ENCODE measurements at regions not wholly inside any gene's neighbourhood (a gene's known extent, or its start where the extent isn't known, plus 50 kb on each side); places are given as distances from the start of the nearest gene placed in this dataset.

DNA sequence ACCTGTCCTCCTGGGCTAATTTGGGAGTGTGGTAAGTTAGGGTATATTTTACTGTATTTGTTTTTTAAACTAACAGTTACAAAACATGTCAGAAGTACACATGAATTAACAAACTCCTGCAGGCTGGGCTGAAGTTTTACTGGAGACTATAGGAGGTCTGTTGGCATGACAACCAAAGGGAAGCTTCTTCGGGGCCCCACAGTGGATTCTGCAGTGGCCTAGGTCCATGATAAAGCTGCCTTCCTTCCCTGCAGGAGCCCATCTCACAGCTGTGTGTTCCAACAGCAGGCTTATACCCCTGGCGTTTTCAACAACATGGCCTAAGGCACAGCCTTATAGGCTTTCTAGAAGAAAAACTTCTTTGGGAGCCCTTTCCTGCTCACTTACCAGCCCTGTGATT is 128.0 kb upstream of the SETBP1 start:
- TF ChIP-seq ZNF70 (CRISPR knock-in tag; IDR thresholded peaks at IDR 0.05) = no peak
- TF ChIP-seq, protein P1, sequence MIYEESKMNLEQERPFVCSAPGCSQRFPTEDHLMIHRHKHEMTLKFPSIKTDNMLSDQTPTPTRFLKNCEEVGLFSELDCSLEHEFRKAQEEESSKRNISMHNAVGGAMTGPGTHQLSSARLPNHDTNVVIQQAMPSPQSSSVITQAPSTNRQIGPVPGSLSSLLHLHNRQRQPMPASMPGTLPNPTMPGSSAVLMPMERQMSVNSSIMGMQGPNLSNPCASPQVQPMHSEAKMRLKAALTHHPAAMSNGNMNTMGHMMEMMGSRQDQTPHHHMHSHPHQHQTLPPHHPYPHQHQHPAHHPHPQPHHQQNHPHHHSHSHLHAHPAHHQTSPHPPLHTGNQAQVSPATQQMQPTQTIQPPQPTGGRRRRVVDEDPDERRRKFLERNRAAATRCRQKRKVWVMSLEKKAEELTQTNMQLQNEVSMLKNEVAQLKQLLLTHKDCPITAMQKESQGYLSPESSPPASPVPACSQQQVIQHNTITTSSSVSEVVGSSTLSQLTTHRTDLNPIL (CRISPR knock-in tag; IDR thresholded peaks at IDR 0.05; ENCODE audit: low read depth) = no peak
- no peak for ATAC-seq

DNA sequence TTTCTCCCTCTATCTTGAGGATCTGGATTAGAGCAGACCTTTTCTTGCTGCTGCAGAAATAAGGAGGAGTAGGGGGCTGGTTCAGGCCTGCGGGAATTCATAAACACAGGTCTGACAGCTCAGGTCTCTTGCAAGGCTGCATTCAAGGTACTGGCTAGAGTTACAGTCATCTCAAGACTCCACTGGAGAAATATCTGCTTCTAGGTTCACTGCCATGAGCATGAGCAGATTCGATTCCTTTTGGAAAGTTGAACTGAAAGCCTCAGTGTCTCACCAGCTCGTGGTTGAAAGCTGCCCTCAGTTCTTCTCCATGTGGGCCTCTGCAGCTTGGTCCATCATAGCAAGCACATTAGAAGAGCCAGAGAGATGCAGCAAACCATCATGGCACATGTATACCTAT is 124.4 kb upstream of the SETBP1 start:
- ATAC-seq = no peak
- TF ChIP-seq ZNF8 (CRISPR knock-in tag; IDR thresholded peaks at IDR 0.05) (no peak), GLIS3 (CRISPR knock-in tag; IDR thresholded peaks at IDR 0.05) (no peak), ESRRG (CRISPR knock-in tag; IDR thresholded peaks at IDR 0.05) (no peak), BACH2 (CRISPR knock-in tag; IDR thresholded peaks at IDR 0.05; ENCODE audit: borderline replicate concordance) (no peak), ARNTL (CRISPR knock-in tag; IDR thresholded peaks at IDR 0.05; ENCODE audit: borderline replicate concordance, low read depth) (no peak), CSDC2 (CRISPR knock-in tag; IDR thresholded peaks at IDR 0.05) (no peak), TCF4 (CRISPR knock-in tag; IDR thresholded peaks at IDR 0.05; ENCODE audit: borderline replicate concordance) (no peak), ZFP3 (CRISPR knock-in tag; IDR thresholded peaks at IDR 0.05) (no peak), TOX (CRISPR knock-in tag; IDR thresholded peaks at IDR 0.05; ENCODE audit: borderline replicate concordance) (no peak), ISL1 (CRISPR knock-in tag; IDR thresholded peaks at IDR 0.05) (no peak), ZC3H10 (CRISPR knock-in tag; IDR thresholded peaks at IDR 0.05) (no peak)
- TF ChIP-seq, protein P2, sequence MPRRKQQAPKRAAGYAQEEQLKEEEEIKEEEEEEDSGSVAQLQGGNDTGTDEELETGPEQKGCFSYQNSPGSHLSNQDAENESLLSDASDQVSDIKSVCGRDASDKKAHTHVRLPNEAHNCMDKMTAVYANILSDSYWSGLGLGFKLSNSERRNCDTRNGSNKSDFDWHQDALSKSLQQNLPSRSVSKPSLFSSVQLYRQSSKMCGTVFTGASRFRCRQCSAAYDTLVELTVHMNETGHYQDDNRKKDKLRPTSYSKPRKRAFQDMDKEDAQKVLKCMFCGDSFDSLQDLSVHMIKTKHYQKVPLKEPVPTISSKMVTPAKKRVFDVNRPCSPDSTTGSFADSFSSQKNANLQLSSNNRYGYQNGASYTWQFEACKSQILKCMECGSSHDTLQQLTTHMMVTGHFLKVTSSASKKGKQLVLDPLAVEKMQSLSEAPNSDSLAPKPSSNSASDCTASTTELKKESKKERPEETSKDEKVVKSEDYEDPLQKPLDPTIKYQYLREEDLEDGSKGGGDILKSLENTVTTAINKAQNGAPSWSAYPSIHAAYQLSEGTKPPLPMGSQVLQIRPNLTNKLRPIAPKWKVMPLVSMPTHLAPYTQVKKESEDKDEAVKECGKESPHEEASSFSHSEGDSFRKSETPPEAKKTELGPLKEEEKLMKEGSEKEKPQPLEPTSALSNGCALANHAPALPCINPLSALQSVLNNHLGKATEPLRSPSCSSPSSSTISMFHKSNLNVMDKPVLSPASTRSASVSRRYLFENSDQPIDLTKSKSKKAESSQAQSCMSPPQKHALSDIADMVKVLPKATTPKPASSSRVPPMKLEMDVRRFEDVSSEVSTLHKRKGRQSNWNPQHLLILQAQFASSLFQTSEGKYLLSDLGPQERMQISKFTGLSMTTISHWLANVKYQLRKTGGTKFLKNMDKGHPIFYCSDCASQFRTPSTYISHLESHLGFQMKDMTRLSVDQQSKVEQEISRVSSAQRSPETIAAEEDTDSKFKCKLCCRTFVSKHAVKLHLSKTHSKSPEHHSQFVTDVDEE (CRISPR knock-in tag; IDR thresholded peaks at IDR 0.05) = no peak
- TF ChIP-seq, protein P3, sequence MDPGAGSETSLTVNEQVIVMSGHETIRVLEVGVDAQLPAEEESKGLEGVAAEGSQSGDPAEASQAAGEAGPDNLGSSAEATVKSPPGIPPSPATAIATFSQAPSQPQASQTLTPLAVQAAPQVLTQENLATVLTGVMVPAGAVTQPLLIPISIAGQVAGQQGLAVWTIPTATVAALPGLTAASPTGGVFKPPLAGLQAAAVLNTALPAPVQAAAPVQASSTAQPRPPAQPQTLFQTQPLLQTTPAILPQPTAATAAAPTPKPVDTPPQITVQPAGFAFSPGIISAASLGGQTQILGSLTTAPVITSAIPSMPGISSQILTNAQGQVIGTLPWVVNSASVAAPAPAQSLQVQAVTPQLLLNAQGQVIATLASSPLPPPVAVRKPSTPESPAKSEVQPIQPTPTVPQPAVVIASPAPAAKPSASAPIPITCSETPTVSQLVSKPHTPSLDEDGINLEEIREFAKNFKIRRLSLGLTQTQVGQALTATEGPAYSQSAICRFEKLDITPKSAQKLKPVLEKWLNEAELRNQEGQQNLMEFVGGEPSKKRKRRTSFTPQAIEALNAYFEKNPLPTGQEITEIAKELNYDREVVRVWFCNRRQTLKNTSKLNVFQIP (CRISPR knock-in tag; IDR thresholded peaks at IDR 0.05; ENCODE audit: borderline replicate concordance, low read depth) = no peak
- TF ChIP-seq, protein P1 (CRISPR knock-in tag; IDR thresholded peaks at IDR 0.05; ENCODE audit: low read depth) = no peak
- TF ChIP-seq, protein P4, sequence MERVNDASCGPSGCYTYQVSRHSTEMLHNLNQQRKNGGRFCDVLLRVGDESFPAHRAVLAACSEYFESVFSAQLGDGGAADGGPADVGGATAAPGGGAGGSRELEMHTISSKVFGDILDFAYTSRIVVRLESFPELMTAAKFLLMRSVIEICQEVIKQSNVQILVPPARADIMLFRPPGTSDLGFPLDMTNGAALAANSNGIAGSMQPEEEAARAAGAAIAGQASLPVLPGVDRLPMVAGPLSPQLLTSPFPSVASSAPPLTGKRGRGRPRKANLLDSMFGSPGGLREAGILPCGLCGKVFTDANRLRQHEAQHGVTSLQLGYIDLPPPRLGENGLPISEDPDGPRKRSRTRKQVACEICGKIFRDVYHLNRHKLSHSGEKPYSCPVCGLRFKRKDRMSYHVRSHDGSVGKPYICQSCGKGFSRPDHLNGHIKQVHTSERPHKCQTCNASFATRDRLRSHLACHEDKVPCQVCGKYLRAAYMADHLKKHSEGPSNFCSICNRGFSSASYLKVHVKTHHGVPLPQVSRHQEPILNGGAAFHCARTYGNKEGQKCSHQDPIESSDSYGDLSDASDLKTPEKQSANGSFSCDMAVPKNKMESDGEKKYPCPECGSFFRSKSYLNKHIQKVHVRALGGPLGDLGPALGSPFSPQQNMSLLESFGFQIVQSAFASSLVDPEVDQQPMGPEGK (CRISPR knock-in tag; IDR thresholded peaks at IDR 0.05; ENCODE audit: borderline replicate concordance) = no peak

DNA sequence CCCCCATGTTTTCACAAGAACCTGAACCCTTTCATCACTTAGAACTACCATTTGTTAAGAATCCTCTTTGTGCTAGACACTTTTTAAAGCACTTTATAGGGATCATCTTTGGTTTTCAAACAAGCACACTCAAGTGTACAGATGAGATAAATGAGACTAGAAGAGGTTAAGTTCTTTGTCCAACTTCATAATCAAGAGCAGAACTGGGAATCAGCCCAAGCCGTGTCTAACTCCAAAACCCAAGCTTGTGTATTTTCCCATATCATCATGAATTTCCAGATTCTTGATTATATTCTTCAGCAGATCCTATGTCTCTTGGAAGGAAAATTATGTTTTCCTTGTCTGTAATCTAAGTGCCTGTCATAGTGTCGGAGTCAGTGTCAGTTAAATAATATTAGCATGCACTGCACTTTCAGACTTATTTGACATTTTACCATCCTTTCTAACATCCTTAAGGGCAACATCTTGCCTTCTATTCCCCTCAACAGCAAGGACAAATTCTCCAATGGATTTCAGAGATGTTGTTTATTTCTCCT is 123.0 kb upstream of the SETBP1 start:
- ATAC-seq = no peak
- TF ChIP-seq ZC3H10 (CRISPR knock-in tag; IDR thresholded peaks at IDR 0.05) = no peak
- TF ChIP-seq BACH2 (CRISPR knock-in tag; IDR thresholded peaks at IDR 0.05; ENCODE audit: borderline replicate concordance) = no peak
- TF ChIP-seq, protein P2 (CRISPR knock-in tag; IDR thresholded peaks at IDR 0.05) = no peak
- TF ChIP-seq, protein P5, sequence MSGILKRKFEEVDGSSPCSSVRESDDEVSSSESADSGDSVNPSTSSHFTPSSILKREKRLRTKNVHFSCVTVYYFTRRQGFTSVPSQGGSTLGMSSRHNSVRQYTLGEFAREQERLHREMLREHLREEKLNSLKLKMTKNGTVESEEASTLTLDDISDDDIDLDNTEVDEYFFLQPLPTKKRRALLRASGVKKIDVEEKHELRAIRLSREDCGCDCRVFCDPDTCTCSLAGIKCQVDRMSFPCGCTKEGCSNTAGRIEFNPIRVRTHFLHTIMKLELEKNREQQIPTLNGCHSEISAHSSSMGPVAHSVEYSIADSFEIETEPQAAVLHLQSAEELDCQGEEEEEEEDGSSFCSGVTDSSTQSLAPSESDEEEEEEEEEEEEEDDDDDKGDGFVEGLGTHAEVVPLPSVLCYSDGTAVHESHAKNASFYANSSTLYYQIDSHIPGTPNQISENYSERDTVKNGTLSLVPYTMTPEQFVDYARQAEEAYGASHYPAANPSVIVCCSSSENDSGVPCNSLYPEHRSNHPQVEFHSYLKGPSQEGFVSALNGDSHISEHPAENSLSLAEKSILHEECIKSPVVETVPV (CRISPR knock-in tag; IDR thresholded peaks at IDR 0.05) = no peak
- TF ChIP-seq ARNTL (CRISPR knock-in tag; IDR thresholded peaks at IDR 0.05; ENCODE audit: borderline replicate concordance, low read depth) = no peak
- no peak for TF ChIP-seq GLIS3 (CRISPR knock-in tag; IDR thresholded peaks at IDR 0.05)
- TF ChIP-seq ZFP3 (CRISPR knock-in tag; IDR thresholded peaks at IDR 0.05) = no peak
- no peak for TF ChIP-seq SNAI2 (CRISPR knock-in tag; IDR thresholded peaks at IDR 0.05)
- no peak for TF ChIP-seq ESRRG (CRISPR knock-in tag; IDR thresholded peaks at IDR 0.05)
- no peak for TF ChIP-seq ZNF565 (CRISPR knock-in tag; conservative IDR thresholded peaks at IDR 0.05; ENCODE audit: low read depth)
- TF ChIP-seq ISL1 (CRISPR knock-in tag; IDR thresholded peaks at IDR 0.05) = no peak
- no peak for TF ChIP-seq PPARA (CRISPR knock-in tag; IDR thresholded peaks at IDR 0.05; ENCODE audit: borderline replicate concordance)

Data from SK-N-SH treated with all-trans-retinoic acid at 6 μM for 48 hours (cell line).